HepG2 (cell line): ENCODE measurements at regions not wholly inside any gene's neighbourhood (a gene's known extent, or its start where the extent isn't known, plus 50 kb on each side); places are given as distances from the start of the nearest gene placed in this dataset.
"Not testable (repeated sequence)": the region's sequence is repeated elsewhere in the genome, so short reads cannot be mapped to it uniquely, and the experiment has no call there.

Source experiments
- RAD51 ChIP-seq: fragments of 450-650 bp; IDR thresholded peaks from 2 replicates; pipeline ENCODE4 v1.6.1; 2016; ENCODE audit warnings: borderline replicate concordance
- TF ChIP-seq, protein P1 (sequence below): sonication (generic); formaldehyde crosslinking; IDR thresholded peaks from 2 replicates; pipeline ENCODE4 v1.5.0; 2020; ENCODE audit warnings: mild to moderate bottlenecking, missing genetic modification reagents, moderate library complexity

GRCh38 chr9:129423755-129424154, 197.1 kb downstream of the C9orf50 start:
- not testable (repeated sequence) for TF ChIP-seq RAD51
- TF ChIP-seq, protein P1, sequence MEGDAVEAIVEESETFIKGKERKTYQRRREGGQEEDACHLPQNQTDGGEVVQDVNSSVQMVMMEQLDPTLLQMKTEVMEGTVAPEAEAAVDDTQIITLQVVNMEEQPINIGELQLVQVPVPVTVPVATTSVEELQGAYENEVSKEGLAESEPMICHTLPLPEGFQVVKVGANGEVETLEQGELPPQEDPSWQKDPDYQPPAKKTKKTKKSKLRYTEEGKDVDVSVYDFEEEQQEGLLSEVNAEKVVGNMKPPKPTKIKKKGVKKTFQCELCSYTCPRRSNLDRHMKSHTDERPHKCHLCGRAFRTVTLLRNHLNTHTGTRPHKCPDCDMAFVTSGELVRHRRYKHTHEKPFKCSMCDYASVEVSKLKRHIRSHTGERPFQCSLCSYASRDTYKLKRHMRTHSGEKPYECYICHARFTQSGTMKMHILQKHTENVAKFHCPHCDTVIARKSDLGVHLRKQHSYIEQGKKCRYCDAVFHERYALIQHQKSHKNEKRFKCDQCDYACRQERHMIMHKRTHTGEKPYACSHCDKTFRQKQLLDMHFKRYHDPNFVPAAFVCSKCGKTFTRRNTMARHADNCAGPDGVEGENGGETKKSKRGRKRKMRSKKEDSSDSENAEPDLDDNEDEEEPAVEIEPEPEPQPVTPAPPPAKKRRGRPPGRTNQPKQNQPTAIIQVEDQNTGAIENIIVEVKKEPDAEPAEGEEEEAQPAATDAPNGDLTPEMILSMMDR (CRISPR knock-in tag) = not testable (repeated sequence)
